IMR-90 (cell line): ENCODE measurements at regions not wholly inside any gene's neighbourhood (a gene's known extent, or its start where the extent isn't known, plus 50 kb on each side); places are given as distances from the start of the nearest gene placed in this dataset.

Experiments
- ATAC-seq: fragments of 200-7000 bp; cut with Tn5 transposase; 2 replicates; pipeline ENCODE4 v1.9.1; 2020; ENCODE audit warnings: low read depth, mild to moderate bottlenecking, moderate library complexity
- BruUV-seq: library from RNA; stranded (reverse); fragments of 400-500 nt; replicated peaks from 2 replicates; lab custom pipeline; 2021; lab: Mats Ljungman, UMichigan
- CTCF ChIA-PET: fragments of 300-600 bp; formaldehyde crosslinking; extraction: SDS; loops from one replicate; lab custom pipeline; 2021; ENCODE audit warnings: antibody characterized with exemption; lab: Yijun Ruan, JAX
- POLR2A ChIA-PET: fragments of 300-600 bp; sonication (Branson Sonifier 250); formaldehyde crosslinking; loops from one replicate; lab custom pipeline; 2022; ENCODE audit warnings: antibody characterized with exemption; ENCODE audit not compliant: unreplicated experiment; lab: Charles Lee
- DNase-seq: peaks from one replicate; pipeline ENCODE4 v3.0.0; 2013
- H2AFZ ChIP-seq: replicated peaks from 2 replicates; pipeline ENCODE3; 2013; ENCODE audit warnings: low read length, mild to moderate bottlenecking; ENCODE audit not compliant: poor library complexity
- H2AK5ac ChIP-seq: 2 replicates; pipeline ENCODE4 v1.6.1; 2013; ENCODE audit warnings: low read depth, low read length, inconsistent platforms
- H2AK9ac ChIP-seq: replicated peaks from 2 replicates; pipeline ENCODE3; 2013; ENCODE audit warnings: mild to moderate bottlenecking, low read depth, low read length, moderate library complexity; ENCODE audit not compliant: poor library complexity
- H2BK120ac ChIP-seq: 2 replicates; pipeline ENCODE4 v1.6.1; 2013; ENCODE audit warnings: low read depth, low read length, inconsistent platforms
- H2BK15ac ChIP-seq: 3 replicates; pipeline ENCODE4 v1.6.1; 2013; ENCODE audit warnings: low read depth, low read length, inconsistent platforms
- H2BK20ac ChIP-seq: 2 replicates; pipeline ENCODE4 v1.6.1; 2013; ENCODE audit warnings: low read depth, mild to moderate bottlenecking, inconsistent platforms, low read length, moderate library complexity
- H2BK5ac ChIP-seq: 2 replicates; pipeline ENCODE4 v1.6.1; 2013; ENCODE audit warnings: mild to moderate bottlenecking, low read depth, low read length, inconsistent platforms; ENCODE audit not compliant: poor library complexity, severe bottlenecking
- H3K14ac ChIP-seq: replicated peaks from 2 replicates; pipeline ENCODE4 v1.6.1; 2013; ENCODE audit warnings: low read depth, low read length, inconsistent platforms
- H3K18ac ChIP-seq: 2 replicates; pipeline ENCODE4 v1.6.1; 2013; ENCODE audit warnings: low read depth, low read length, control low read depth
- H3K23ac ChIP-seq: 2 replicates; pipeline ENCODE4 v1.6.1; 2013; ENCODE audit warnings: low read depth, low read length, inconsistent platforms
- H3K27ac ChIP-seq: 2 replicates; pipeline ENCODE4 v1.5.1; 2013; ENCODE audit warnings: mild to moderate bottlenecking, control low read depth, low read length; ENCODE audit not compliant: insufficient read depth
- H3K27me3 ChIP-seq: 2 replicates; pipeline ENCODE4 v1.6.1; 2013; ENCODE audit warnings: low read length; ENCODE audit not compliant: control insufficient read depth, insufficient read depth
- H3K36me3 ChIP-seq: 2 replicates; pipeline ENCODE4 v1.6.1; 2013; ENCODE audit warnings: low read length, mixed read lengths; ENCODE audit not compliant: control insufficient read depth, insufficient read depth
- H3K4ac ChIP-seq: 2 replicates; pipeline ENCODE4 v1.6.1; 2013; ENCODE audit warnings: low read depth, low read length, inconsistent platforms
- H3K4me1 ChIP-seq: 2 replicates; pipeline ENCODE4 v1.6.1; 2013; ENCODE audit warnings: low read length, mixed read lengths; ENCODE audit not compliant: control insufficient read depth, insufficient read depth
- H3K4me2 ChIP-seq: 2 replicates; pipeline ENCODE4 v1.6.1; 2013; ENCODE audit warnings: low read depth, mild to moderate bottlenecking, control low read depth, low read length, moderate library complexity
- H3K4me3 ChIP-seq: 2 replicates; pipeline ENCODE4 v1.5.1; 2013; ENCODE audit warnings: low read depth, mild to moderate bottlenecking, control low read depth, low read length, moderate library complexity; ENCODE audit not compliant: insufficient read depth
- H3K56ac ChIP-seq: 2 replicates; pipeline ENCODE4 v1.6.1; 2013; ENCODE audit warnings: low read length, inconsistent platforms; ENCODE audit not compliant: insufficient read depth; ENCODE audit errors: extremely low read depth
- H3K79me1 ChIP-seq, 2 experiments: 2 replicates each; pipeline ENCODE4 v1.6.1; 2013; ENCODE audit warnings: low read length in 2 of 2, inconsistent platforms in 1 of 2, low read depth in 1 of 2
- H3K9ac ChIP-seq: 2 replicates; pipeline ENCODE4 v1.6.1; 2013; ENCODE audit warnings: low read depth, low read length, control low read depth
- H3K9me1 ChIP-seq: 2 replicates; pipeline ENCODE4 v1.6.1; 2013; ENCODE audit warnings: low read length, inconsistent platforms; ENCODE audit not compliant: insufficient read depth
- H3K9me3 ChIP-seq: 2 replicates; pipeline ENCODE4 v1.6.1; 2013; ENCODE audit warnings: low read length; ENCODE audit not compliant: control insufficient read depth, insufficient read depth
- H4K20me1 ChIP-seq: 2 replicates; pipeline ENCODE4 v1.6.1; 2013; ENCODE audit warnings: low read length, inconsistent platforms; ENCODE audit not compliant: insufficient read depth
- H4K5ac ChIP-seq: 2 replicates; pipeline ENCODE4 v1.6.1; 2013; ENCODE audit warnings: mild to moderate bottlenecking, low read depth, low read length, control low read depth
- H4K8ac ChIP-seq, 2 experiments: 2 replicates each; pipeline ENCODE4 v1.6.1; 2013; ENCODE audit warnings: low read depth in 2 of 2, low read length in 2 of 2, control low read depth in 1 of 2, inconsistent platforms in 1 of 2
- H4K91ac ChIP-seq: 2 replicates; pipeline ENCODE4 v1.6.1; 2013; ENCODE audit warnings: low read depth, low read length, inconsistent platforms; ENCODE audit not compliant: insufficient read depth
- BHLHE40 ChIP-seq: fragments of 150-350 bp; IDR thresholded peaks from 2 replicates; pipeline ENCODE4 v1.6.1; 2016; ENCODE audit warnings: mild to moderate bottlenecking, low read depth, low read length
- CEBPB ChIP-seq: IDR thresholded peaks from 2 replicates; pipeline ENCODE4 v1.6.1; 2012; ENCODE audit warnings: low read depth, low read length, improper control_type of control experiment
- CHD1 ChIP-seq: IDR thresholded peaks from 2 replicates; pipeline ENCODE4 v1.6.1; 2012; ENCODE audit warnings: low read depth, low read length, improper control_type of control experiment
- FOS ChIP-seq: fragments of 150-350 bp; IDR thresholded peaks from 2 replicates; pipeline ENCODE4 v1.6.1; 2016; ENCODE audit warnings: low read depth, low read length
- MAFK ChIP-seq: IDR thresholded peaks from 2 replicates; pipeline ENCODE4 v1.6.1; 2012; ENCODE audit warnings: low read depth, low read length, improper control_type of control experiment
- MXI1 ChIP-seq: IDR thresholded peaks from 2 replicates; pipeline ENCODE4 v1.6.1; 2012; ENCODE audit warnings: low read depth, mild to moderate bottlenecking, low read length, moderate library complexity, borderline replicate concordance
- NFE2L2 ChIP-seq: fragments of 150-350 bp; IDR thresholded peaks from 2 replicates; pipeline ENCODE4 v1.6.1; 2016; ENCODE audit warnings: low read depth, mild to moderate bottlenecking, low read length
- RAD21 ChIP-seq: IDR thresholded peaks from 2 replicates; pipeline ENCODE4 v1.6.1; 2012; ENCODE audit warnings: low read length, improper control_type of control experiment
- RCOR1 ChIP-seq: IDR thresholded peaks from 2 replicates; pipeline ENCODE4 v1.6.1; 2012; ENCODE audit warnings: mild to moderate bottlenecking, low read length, improper control_type of control experiment; ENCODE audit not compliant: insufficient replicate concordance
- SMC3 ChIP-seq: fragments of 150-350 bp; IDR thresholded peaks from 2 replicates; pipeline ENCODE4 v1.6.1; 2016; ENCODE audit warnings: low read depth, mild to moderate bottlenecking, antibody characterized with exemption, low read length, moderate library complexity
- WGBS, 2 experiments: methylation state at CpG; one replicate each; pipeline versions ENCODE4 v1.1.5 to v1.1.7; 2013; ENCODE audit warnings: missing lambda C conversion rate in 2 of 2; ENCODE audit not compliant: insufficient read length in 1 of 2; ENCODE audit errors: extremely low coverage in 2 of 2; 5-methylcytosine and 5-hydroxymethylcytosine counted together
- dilution Hi-C: fragments of 300-500 bp; cut with HindIII; formaldehyde crosslinking; loops from one replicate; pipeline ENCODE4 v1.14.3; 2018; ENCODE audit warnings: low sequenced_read_pairs; ENCODE audit not compliant: unreplicated experiment
- in situ Hi-C: fragments of 300-500 bp; cut with MboI; formaldehyde crosslinking; loops from 3 replicates; pipeline ENCODE4 v1.14.3; 2019; ENCODE audit warnings: low sequenced_read_pairs, inconsistent platforms, mixed read lengths
- intact Hi-C: fragments of 100-400 bp; cut with micrococcal nuclease; formaldehyde crosslinking; loops from 2 replicates; pipeline ENCODE4 v1.10.0; 2022
- TF ChIP-seq, protein P1 (sequence below): fragments of 150-350 bp; IDR thresholded peaks from 2 replicates; pipeline ENCODE4 v1.6.1; 2017; ENCODE audit warnings: mild to moderate bottlenecking, antibody characterized with exemption, low read length, low read depth
- TF ChIP-seq, protein P2 (sequence below): fragments of 150-350 bp; IDR thresholded peaks from 2 replicates; pipeline ENCODE4 v1.6.1; 2016; ENCODE audit warnings: low read depth, mild to moderate bottlenecking, low read length, moderate library complexity, borderline replicate concordance
- TF ChIP-seq, protein P3 (sequence below): conservative IDR thresholded peaks from 2 replicates; pipeline ENCODE4 v1.5.1; 2012; ENCODE audit warnings: mild to moderate bottlenecking, low read depth, low read length, improper control_type of control experiment

DNA sequence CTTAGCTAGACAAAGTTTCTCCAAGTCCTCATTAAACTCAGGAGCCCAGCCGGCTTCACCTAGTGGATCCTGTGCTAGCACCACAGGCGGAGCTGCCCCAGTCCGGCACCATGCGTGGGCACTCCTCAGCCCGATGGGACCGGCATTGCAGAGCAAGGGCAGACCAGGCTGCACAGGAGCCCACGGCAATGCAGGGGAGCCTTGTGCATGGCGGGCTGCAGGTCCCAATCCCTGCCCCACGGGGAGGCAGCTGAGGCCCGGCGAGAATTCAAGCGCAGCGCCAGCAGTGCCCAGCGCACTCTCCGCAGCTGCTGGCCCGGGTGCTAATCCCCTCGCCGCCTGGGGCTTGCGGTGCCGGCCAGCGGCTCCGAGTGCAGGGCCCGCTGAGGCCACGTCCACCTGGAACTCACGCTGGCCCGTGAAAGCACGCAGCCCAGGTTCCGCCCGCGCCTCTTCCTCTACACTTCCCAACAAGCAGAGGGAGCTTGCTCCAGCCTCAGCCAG is 292.3 kb upstream of the EYS start:
- H2AK5ac ChIP-seq: no peak overlapping the region
- no peaks in the 10 kb centered on the region for H3K36me3 ChIP-seq
- no peak overlapping the region for H3K23ac ChIP-seq
- H3K9ac ChIP-seq: no peak overlapping the region
- H3K27me3 ChIP-seq: no peaks in the 10 kb centered on the region
- no peaks in the 10 kb centered on the region for H4K20me1 ChIP-seq
- in situ Hi-C loops (no loop called here), dilution Hi-C loops (no loop called here), intact Hi-C loops (loop anchor here (5.0 kb wide), 1 partner anchor 563 kb away; no protein-coding TSS in a partner anchor)
- H4K8ac ChIP-seq: no peak overlapping the region
- no peaks in the 10 kb centered on the region for H3K4me1 ChIP-seq
- no peak overlapping the region for H2AK9ac ChIP-seq
- H2BK20ac ChIP-seq: no peak overlapping the region
- WGBS, 2 experiments: 89% methylated on average over 7 of the region's 30 CpGs; no CpG with 5 or more reads in 1 of the 2 experiments
- no peak overlapping the region for H3K4me2 ChIP-seq
- no peak for TF ChIP-seq MAFK
- TF ChIP-seq SMC3: no peak
- no peak for TF ChIP-seq BHLHE40
- TF ChIP-seq, protein P1, sequence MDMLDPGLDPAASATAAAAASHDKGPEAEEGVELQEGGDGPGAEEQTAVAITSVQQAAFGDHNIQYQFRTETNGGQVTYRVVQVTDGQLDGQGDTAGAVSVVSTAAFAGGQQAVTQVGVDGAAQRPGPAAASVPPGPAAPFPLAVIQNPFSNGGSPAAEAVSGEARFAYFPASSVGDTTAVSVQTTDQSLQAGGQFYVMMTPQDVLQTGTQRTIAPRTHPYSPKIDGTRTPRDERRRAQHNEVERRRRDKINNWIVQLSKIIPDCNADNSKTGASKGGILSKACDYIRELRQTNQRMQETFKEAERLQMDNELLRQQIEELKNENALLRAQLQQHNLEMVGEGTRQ: no peak
- no peak for TF ChIP-seq MXI1
- no peak for TF ChIP-seq RAD21
- no peak for TF ChIP-seq FOS
- no peak for TF ChIP-seq RCOR1
- TF ChIP-seq NFE2L2: no peak
- TF ChIP-seq, protein P2, sequence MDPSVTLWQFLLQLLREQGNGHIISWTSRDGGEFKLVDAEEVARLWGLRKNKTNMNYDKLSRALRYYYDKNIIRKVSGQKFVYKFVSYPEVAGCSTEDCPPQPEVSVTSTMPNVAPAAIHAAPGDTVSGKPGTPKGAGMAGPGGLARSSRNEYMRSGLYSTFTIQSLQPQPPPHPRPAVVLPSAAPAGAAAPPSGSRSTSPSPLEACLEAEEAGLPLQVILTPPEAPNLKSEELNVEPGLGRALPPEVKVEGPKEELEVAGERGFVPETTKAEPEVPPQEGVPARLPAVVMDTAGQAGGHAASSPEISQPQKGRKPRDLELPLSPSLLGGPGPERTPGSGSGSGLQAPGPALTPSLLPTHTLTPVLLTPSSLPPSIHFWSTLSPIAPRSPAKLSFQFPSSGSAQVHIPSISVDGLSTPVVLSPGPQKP: no peak
- TF ChIP-seq CEBPB: no peak
- no peak for TF ChIP-seq CHD1
- TF ChIP-seq, protein P3, sequence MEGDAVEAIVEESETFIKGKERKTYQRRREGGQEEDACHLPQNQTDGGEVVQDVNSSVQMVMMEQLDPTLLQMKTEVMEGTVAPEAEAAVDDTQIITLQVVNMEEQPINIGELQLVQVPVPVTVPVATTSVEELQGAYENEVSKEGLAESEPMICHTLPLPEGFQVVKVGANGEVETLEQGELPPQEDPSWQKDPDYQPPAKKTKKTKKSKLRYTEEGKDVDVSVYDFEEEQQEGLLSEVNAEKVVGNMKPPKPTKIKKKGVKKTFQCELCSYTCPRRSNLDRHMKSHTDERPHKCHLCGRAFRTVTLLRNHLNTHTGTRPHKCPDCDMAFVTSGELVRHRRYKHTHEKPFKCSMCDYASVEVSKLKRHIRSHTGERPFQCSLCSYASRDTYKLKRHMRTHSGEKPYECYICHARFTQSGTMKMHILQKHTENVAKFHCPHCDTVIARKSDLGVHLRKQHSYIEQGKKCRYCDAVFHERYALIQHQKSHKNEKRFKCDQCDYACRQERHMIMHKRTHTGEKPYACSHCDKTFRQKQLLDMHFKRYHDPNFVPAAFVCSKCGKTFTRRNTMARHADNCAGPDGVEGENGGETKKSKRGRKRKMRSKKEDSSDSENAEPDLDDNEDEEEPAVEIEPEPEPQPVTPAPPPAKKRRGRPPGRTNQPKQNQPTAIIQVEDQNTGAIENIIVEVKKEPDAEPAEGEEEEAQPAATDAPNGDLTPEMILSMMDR: no peak
- peaks cover 7% of the 10 kb centered on the region; the same call in 1 of the 2 replicates for H3K9me3 ChIP-seq
- H3K79me1 ChIP-seq: no peaks in the 10 kb centered on the region
- H3K4me3 ChIP-seq: no peak overlapping the region
- H3K18ac ChIP-seq: no peak overlapping the region
- H3K4ac ChIP-seq: no peak overlapping the region
- no peak overlapping the region for H2BK120ac ChIP-seq
- no peak overlapping the region for H3K27ac ChIP-seq
- POLR2A ChIA-PET: no interaction called here
- no peak overlapping the region for H4K91ac ChIP-seq
- H2BK15ac ChIP-seq: no peak overlapping the region
- no TSS peak for BruUV-seq
- no peak overlapping the region for H2BK5ac ChIP-seq
- no peak for ATAC-seq
- no peak overlapping the region for H2AFZ ChIP-seq
- H3K56ac ChIP-seq: no peak overlapping the region
- no peak for DNase-seq
- no peaks in the 10 kb centered on the region for H3K9me1 ChIP-seq
- no peak overlapping the region for H3K14ac ChIP-seq
- H4K5ac ChIP-seq: no peak overlapping the region
- CTCF ChIA-PET: no interaction called here
